Pancreas (tissue), 10 donors: ENCODE measurements at regions not wholly inside any gene's neighbourhood (a gene's known extent, or its start where the extent isn't known, plus 50 kb on each side); places are given as distances from the start of the nearest gene placed in this dataset.

Experiments
- ATAC-seq, 4 donors: fragments of 200-7000 bp; cut with Tn5 transposase; one replicate each; pipeline versions ENCODE4 v1.8.0 to v1.9.1; 2020; ENCODE audit warnings: mild to moderate bottlenecking in 4 of 4, moderate library complexity in 4 of 4
- DNase-seq, 6 donors: peaks; one replicate each; pipeline ENCODE4 v3.0.0-alpha.2; 2020
- FAIRE-seq: peaks from 2 replicates; lab custom pipeline; 2012; peaks lifted over from hg19 to GRCh38; lab: Jason Lieb, UNC
- H3K27ac ChIP-seq, 4 donors: fragments of 200-600 bp; sonication (generic); 1 replicate in 3 of 4; 2 replicates in 1 of 4; pipeline versions ENCODE4 v1.5.0 to v1.8.0; 2020
- H3K27me3 ChIP-seq, 4 donors: fragments of 200-600 bp; one replicate each; pipeline ENCODE4 v1.8.0; 2021
- H3K36me3 ChIP-seq, 3 donors: fragments of 200-600 bp; sonication (generic) in 1 of 3; one replicate each; pipeline versions ENCODE4 v1.5.0 to v1.8.0; 2020 to 2021
- H3K4me1 ChIP-seq, 3 donors: fragments of 200-600 bp; one replicate each; pipeline ENCODE4 v1.8.0; 2021
- H3K4me3 ChIP-seq, 4 donors: fragments of 200-600 bp; sonication (generic) in 2 of 4; one replicate each; pipeline versions ENCODE4 v1.5.0 to v1.8.0; 2020 to 2021
- H3K9me3 ChIP-seq, 4 donors: fragments of 200-600 bp; one replicate each; pipeline ENCODE4 v1.8.0; 2021
- CTCF ChIP-seq, 4 donors: fragments of 200-600 bp; sonication (generic) in 3 of 4; IDR thresholded peaks; one replicate each; pipeline versions ENCODE4 v1.5.0 to v1.8.0; 2021; ENCODE audit warnings: antibody characterized with exemption in 4 of 4
- WGBS, 2 donors: extraction: QIAGEN DNeasy Blood & Tissue Kit; methylation state at CpG; one replicate each; pipeline ENCODE4 v1.1.7; 2013; 5-methylcytosine and 5-hydroxymethylcytosine counted together
- intact Hi-C, 3 donors: fragments of 100-400 bp; cut with DNase I; formaldehyde crosslinking; loops; one replicate each; pipeline versions ENCODE4 v1.11.1 to v1.14.2; 2022
- donor health status: healthy with polysubstance abuse.
- donor health status: DM: no; HTN: no; CAD: no; lungs with moderate emphysema.
- donor health status: DM: no; HTN: no; CAD: no.
- donor health status: control.
- donor health status: control.
- donor health status: Bipolar disorder and iron deficiency.
- donor health status: DM: yes; HTN: yes; CAD: no.
- donor health status: DM: no; HTN: no; CAD: no.
- donor health status: DM: no; HTN: no; CAD: no.
- donor health status: DM: yes; HTN: yes; CAD: no.

GRCh38 chr1:70656361-70656760, 245.3 kb downstream of the CTH start:
- WGBS, 2 donors = 78 to 87% methylated on average over 2 of the region's 2 CpGs
- no peaks in the 10 kb centered on the region for H3K4me1 ChIP-seq
- FAIRE-seq = no peak
- H3K27ac ChIP-seq = no peak overlapping the region
- TF ChIP-seq CTCF (IDR thresholded peaks at IDR 0.05) = no peak
- DNase-seq = no peak
- no peaks in the 10 kb centered on the region for H3K36me3 ChIP-seq
- H3K4me3 ChIP-seq = no peak overlapping the region
- ATAC-seq = no peak
- H3K27me3 ChIP-seq = no peaks in the 10 kb centered on the region
- H3K9me3 ChIP-seq = no peaks in the 10 kb centered on the region
- intact Hi-C loops = no loop called here

- WGBS, 2 donors = 85 to 95% methylated on average over 2 of the region's 2 CpGs
- H3K36me3 ChIP-seq = no peaks in the 10 kb centered on the region
- no peak for DNase-seq
- intact Hi-C loops = no loop called here
- TF ChIP-seq CTCF (IDR thresholded peaks at IDR 0.05) = no peak
- H3K4me1 ChIP-seq = no peaks in the 10 kb centered on the region
- no peak for ATAC-seq
- no peak overlapping the region for H3K27ac ChIP-seq
- no peaks in the 10 kb centered on the region for H3K9me3 ChIP-seq
- H3K27me3 ChIP-seq = no peaks in the 10 kb centered on the region
- no peak overlapping the region for H3K4me3 ChIP-seq
- FAIRE-seq = no peak
These were observed 248.8 kb downstream of the CTH start for GRCh38 chr1:70659891-70660290.

GRCh38 chr1:70666381-70667140, 255.5 kb downstream of the CTH start:
- TF ChIP-seq CTCF (IDR thresholded peaks at IDR 0.05) = no peak
- 15 to 16% methylated on average over 8 of the region's 8 CpGs for whole genome bisulfite sequencing, 2 donors
- Histone ChIP-seq H3K4me3 (no peak overlapping the region), H3K27ac (peak overlapping the region; percentile 27 to 62 (median 36)), H3K27me3 (no peaks in the 10 kb centered on the region), H3K36me3 (no peaks in the 10 kb centered on the region), H3K9me3 (no peaks in the 10 kb centered on the region), H3K4me1 (peaks cover 10 to 38% (median 19%) of the 10 kb centered on the region in 3 donors)
- peak; percentile 74 to 80 (median 77) for ATAC-seq
- FAIRE-seq = no peak
- intact Hi-C loops = no loop called here
- DNase-seq = peak in 4 of 6 donors; percentile 23 to 52 (median 40)

- Histone ChIP-seq H3K9me3 (no peaks in the 10 kb centered on the region), H3K27ac (peak overlapping the region; percentile 6 to 62 (median 35)), H3K27me3 (no peaks in the 10 kb centered on the region), H3K4me1 (peaks cover 10 to 38% (median 19%) of the 10 kb centered on the region in 3 donors), H3K4me3 (no peak overlapping the region), H3K36me3 (no peaks in the 10 kb centered on the region)
- no peak for TF ChIP-seq CTCF (IDR thresholded peaks at IDR 0.05)
- DNase-seq (peak in 3 of 6 donors; percentile 33 to 52 (median 39)), FAIRE-seq (no peak), ATAC-seq (peak; percentile 75 to 81 (median 76))
- intact Hi-C loops = no loop called here
These were observed 256.6 kb downstream of the CTH start for GRCh38 chr1:70667494-70668170.

DNA sequence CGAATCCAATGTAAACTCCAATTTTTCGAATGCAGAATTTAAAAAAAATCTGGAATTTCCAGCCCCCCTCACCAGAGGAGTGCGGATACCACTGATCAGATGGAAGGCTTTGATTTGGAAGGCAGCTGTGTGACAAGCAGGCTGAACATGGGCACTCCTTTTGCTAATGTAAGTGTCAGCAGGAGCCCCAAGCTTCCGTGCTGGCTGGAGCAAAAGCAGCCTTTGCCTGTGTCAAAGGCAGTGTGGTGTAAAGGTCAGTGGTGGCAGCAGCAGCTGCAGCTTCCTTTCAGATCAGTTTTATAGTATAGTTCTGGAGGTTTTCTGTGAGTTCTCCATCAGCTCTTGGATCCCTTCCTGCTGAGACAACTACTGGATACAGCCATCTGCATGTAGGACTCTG, 259.9 kb downstream of the CTH start:
- H3K4me1 ChIP-seq = peaks cover 10 to 34% (median 19%) of the 10 kb centered on the region in 3 donors
- ATAC-seq = no peak

More for the DNA sequence above, 259.9 kb downstream of the CTH start:
- Histone ChIP-seq H3K4me3 (no peak overlapping the region), H3K36me3 (no peaks in the 10 kb centered on the region), H3K27ac (no peak overlapping the region), H3K27me3 (no peaks in the 10 kb centered on the region), H3K9me3 (no peaks in the 10 kb centered on the region)
- FAIRE-seq = no peak
- intact Hi-C loops = no loop called here
- WGBS, 2 donors = 82 to 86% methylated on average over 4 of the region's 4 CpGs
- DNase-seq = no peak
- no peak for TF ChIP-seq CTCF (IDR thresholded peaks at IDR 0.05)
